K562 (cell line): ENCODE measurements at regions not wholly inside any gene's neighbourhood (a gene's known extent, or its start where the extent isn't known, plus 50 kb on each side); places are given as distances from the start of the nearest gene placed in this dataset.
A peak's percentile ranks its signal among the peaks of the same experiment; 100 is the strongest.

Source experiments
- ATAC-seq: fragments of 200-7000 bp; cut with Tn5 transposase; 3 replicates; pipeline ENCODE4 v1.9.1; 2020; ENCODE audit warnings: moderate library complexity
- BruUV-seq: library from RNA; stranded (reverse); fragments of 400-500 nt; replicated peaks from 2 replicates; lab custom pipeline; 2021; lab: Mats Ljungman, UMichigan
- CTCF ChIA-PET: fragments of 300-600 bp; formaldehyde crosslinking; extraction: SDS; loops from one replicate; lab custom pipeline; 2021; ENCODE audit warnings: low intra/inter-chr PET ratio; lab: Yijun Ruan, JAX
- POLR2A ChIA-PET: fragments of 300-600, 350-650 bp; sonication (Branson Sonifier 250); formaldehyde crosslinking; extraction: SDS; loops from one replicate; lab custom pipeline; 2021; ENCODE audit warnings: antibody characterized with exemption, inconsistent platforms; lab: Yijun Ruan, JAX
- DNase-seq, 4 experiments: peaks; one replicate each; pipeline versions ENCODE4 v3.0.0 to v3.0.0-alpha.2; 2011 to 2018; ENCODE audit warnings: low spot score in 3 of 4, mixed read lengths in 3 of 4; ENCODE audit errors: extremely low read depth in 1 of 4
- FAIRE-seq: peaks from 2 replicates; lab custom pipeline; 2011; peaks lifted over from hg19 to GRCh38; lab: Jason Lieb, UNC
- H2AFZ ChIP-seq: 2 replicates; pipeline ENCODE4 v1.6.0; 2011; ENCODE audit warnings: low read depth, low read length, control low read depth, inconsistent platforms
- H3K27ac ChIP-seq: fragments of 200-600 bp; 3 replicates; pipeline ENCODE4 v1.8.0; 2011; ENCODE audit warnings: low read depth, mild to moderate bottlenecking, control low read depth, inconsistent platforms, low read length, moderate library complexity, mixed read lengths; ENCODE audit errors: extremely low read depth
- H3K27me3 ChIP-seq, 2 experiments: fragments of 300-600 bp in 1 of 2; 2 replicates in 1 of 2; 3 replicates in 1 of 2; pipeline versions ENCODE4 v1.6.0 to v1.8.0; 2011; ENCODE audit warnings: inconsistent platforms in 2 of 2, low read length in 2 of 2, mild to moderate bottlenecking in 1 of 2, mixed read lengths in 1 of 2, moderate library complexity in 1 of 2; ENCODE audit not compliant: control insufficient read depth in 2 of 2, insufficient read depth in 2 of 2
- H3K36me3 ChIP-seq: fragments of 300-600 bp; 3 replicates; pipeline ENCODE4 v1.8.0; 2011; ENCODE audit warnings: mild to moderate bottlenecking, low read length, inconsistent platforms; ENCODE audit not compliant: control insufficient read depth, insufficient read depth
- H3K4me1 ChIP-seq, 2 experiments: fragments of 200-600 bp in 1 of 2; replicated peaks in 1 of 2; 2 replicates in 1 of 2; 3 replicates in 1 of 2; pipeline versions ENCODE4 v1.5.1 to v1.8.0; 2011; ENCODE audit warnings: inconsistent platforms in 2 of 2, low read length in 2 of 2, mild to moderate bottlenecking in 1 of 2, mixed read lengths in 1 of 2, moderate library complexity in 1 of 2; ENCODE audit not compliant: control insufficient read depth in 2 of 2, insufficient read depth in 2 of 2
- H3K4me2 ChIP-seq: 2 replicates; pipeline ENCODE4 v1.6.1; 2011; ENCODE audit warnings: low read length, control low read depth, inconsistent platforms, mixed read lengths; ENCODE audit not compliant: insufficient read depth
- H3K4me3 ChIP-seq: fragments of 200-600 bp; sonication (generic), shearing (Covaris generic); 2 replicates; pipeline ENCODE4 v1.5.1; 2016; ENCODE audit warnings: control low read depth, inconsistent platforms
- H3K79me2 ChIP-seq: fragments of 200-600 bp; 3 replicates; pipeline ENCODE4 v1.8.0; 2011; ENCODE audit warnings: low read length, inconsistent platforms; ENCODE audit not compliant: control insufficient read depth, insufficient read depth
- H3K9ac ChIP-seq, 2 experiments: 2 replicates each; pipeline versions ENCODE4 v1.6.0 to v1.6.1; 2011; ENCODE audit warnings: low read depth in 2 of 2, low read length in 2 of 2, control low read depth in 1 of 2, inconsistent platforms in 1 of 2, mild to moderate bottlenecking in 1 of 2, mixed read lengths in 1 of 2; ENCODE audit not compliant: insufficient read depth in 1 of 2
- H3K9me1 ChIP-seq: one replicate; pipeline ENCODE4 v1.6.0; 2011; ENCODE audit warnings: inconsistent platforms, mild to moderate bottlenecking, low read length, moderate library complexity; ENCODE audit not compliant: control insufficient read depth, insufficient read depth
- H3K9me3 ChIP-seq: replicated peaks from 2 replicates; pipeline ENCODE4 v1.5.1; 2011; ENCODE audit warnings: low read depth, low read length, inconsistent platforms; ENCODE audit not compliant: control insufficient read depth, insufficient read depth
- H4K20me1 ChIP-seq: replicated peaks from 2 replicates; pipeline ENCODE4 v1.6.1; 2011; ENCODE audit warnings: low read length, inconsistent platforms, mixed read lengths; ENCODE audit not compliant: control insufficient read depth, insufficient read depth
- ZNF431 ChIP-seq: sonication (generic); formaldehyde crosslinking; IDR thresholded peaks from 2 replicates; pipeline ENCODE4 v1.8.0; 2022; ENCODE audit warnings: mild to moderate bottlenecking, missing genetic modification reagents
- WGBS: fragments of 100-300 bp; shearing (Covaris generic); methylation state at CpG from one replicate; pipeline ENCODE4 v1.1.6; 2016; ENCODE audit warnings: low coverage, mixed read lengths; ENCODE audit not compliant: insufficient coverage; ENCODE audit errors: missing lambda C conversion rate; 5-methylcytosine and 5-hydroxymethylcytosine counted together
- in situ Hi-C: fragments of 300-500 bp; cut with MboI; formaldehyde crosslinking; loops from 4 replicates; pipeline ENCODE4 v1.15.0; 2018; ENCODE audit warnings: inconsistent platforms, mixed read lengths
- intact Hi-C: fragments of 100-400 bp; cut with micrococcal nuclease; formaldehyde crosslinking; loops from 2 replicates; pipeline ENCODE4 v1.14.2; 2022
- TF ChIP-seq, protein P1 (sequence below), 2 experiments: IDR thresholded peaks in 1 of 2; conservative IDR thresholded peaks in 1 of 2; 2 replicates each; pipeline ENCODE4 v1.6.1; 2016; ENCODE audit warnings: low read depth in 2 of 2, mild to moderate bottlenecking in 1 of 2, missing compliant biosample characterization in 1 of 2, missing genetic modification characterization in 1 of 2, moderate library complexity in 1 of 2

DNA sequence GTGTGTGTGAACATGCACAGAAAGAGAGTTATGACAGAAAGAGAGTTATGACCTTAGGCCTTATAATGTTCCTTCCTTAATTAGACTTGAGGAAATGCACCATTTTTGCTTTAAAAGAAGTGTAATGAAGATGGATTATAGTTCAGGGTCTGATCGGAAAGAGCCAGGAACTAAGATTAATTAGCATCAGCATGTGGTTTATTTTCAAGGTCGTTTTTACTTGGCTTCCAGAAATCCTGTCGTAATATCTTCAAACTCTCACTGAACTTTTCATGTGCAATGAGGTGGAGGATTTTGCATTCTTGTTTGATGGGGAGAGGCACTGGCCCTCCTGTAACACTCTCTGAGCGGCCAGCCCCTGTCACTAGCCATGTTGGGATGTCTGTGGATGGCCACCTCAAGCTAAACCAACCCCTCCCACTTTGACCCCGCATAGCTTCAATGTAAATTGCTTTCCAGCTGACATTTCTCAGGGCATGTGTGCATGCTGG, 116.8 kb downstream of the CDC5L start:
- no peak for FAIRE-seq
- no peak overlapping the region for H3K4me2 ChIP-seq
- TF ChIP-seq ZNF431 (CRISPR knock-in tag) = no peak
- TF ChIP-seq, protein P1, sequence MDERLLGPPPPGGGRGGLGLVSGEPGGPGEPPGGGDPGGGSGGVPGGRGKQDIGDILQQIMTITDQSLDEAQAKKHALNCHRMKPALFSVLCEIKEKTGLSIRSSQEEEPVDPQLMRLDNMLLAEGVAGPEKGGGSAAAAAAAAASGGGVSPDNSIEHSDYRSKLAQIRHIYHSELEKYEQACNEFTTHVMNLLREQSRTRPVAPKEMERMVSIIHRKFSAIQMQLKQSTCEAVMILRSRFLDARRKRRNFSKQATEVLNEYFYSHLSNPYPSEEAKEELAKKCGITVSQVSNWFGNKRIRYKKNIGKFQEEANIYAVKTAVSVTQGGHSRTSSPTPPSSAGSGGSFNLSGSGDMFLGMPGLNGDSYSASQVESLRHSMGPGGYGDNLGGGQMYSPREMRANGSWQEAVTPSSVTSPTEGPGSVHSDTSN (CRISPR knock-in tag; IDR thresholded peaks at IDR 0.05; ENCODE audit: low read depth) = no peak
- TF ChIP-seq, protein P1 (tag; conservative IDR thresholded peaks at IDR 0.05; ENCODE audit: low read depth) = 0 out of 2 replicates have a peak, but pooled peaks have one; percentile 21
- H3K9me3 ChIP-seq = no peaks in the 10 kb centered on the region
- ChIA-PET CTCF (no interaction called here), POLR2A (interaction anchor here (2.0 kb wide), 1 partner anchor 14 kb away, joined by 6 read pairs; no protein-coding TSS in a partner anchor)
- no peak overlapping the region for H3K9ac ChIP-seq
- WGBS = 2% methylated on average over 5 of the region's 5 CpGs
- H3K27ac ChIP-seq = no peak overlapping the region
- no peak for ATAC-seq
- no peak overlapping the region for H2AFZ ChIP-seq
- H3K79me2 ChIP-seq = no peaks in the 10 kb centered on the region
- BruUV-seq = no TSS peak
- H4K20me1 ChIP-seq = no peaks in the 10 kb centered on the region
- H3K36me3 ChIP-seq = no peaks in the 10 kb centered on the region
- H3K9me1 ChIP-seq = no peaks in the 10 kb centered on the region
- peaks cover 5 to 14% of the 10 kb centered on the region in 2 experiments; a peak in 4 of 5 replicates for H3K27me3 ChIP-seq
- in situ Hi-C loops (no loop called here), intact Hi-C loops (no loop called here)
- H3K4me3 ChIP-seq = no peak overlapping the region
- no peaks in the 10 kb centered on the region for H3K4me1 ChIP-seq
- DNase-seq = no peak
